Tibial artery (tissue), 4 donors: ENCODE measurements at regions not wholly inside any gene's neighbourhood (a gene's known extent, or its start where the extent isn't known, plus 50 kb on each side); places are given as distances from the start of the nearest gene placed in this dataset.

Source experiments
- DNase-seq, 2 donors: peaks; one replicate each; pipeline ENCODE4 v3.0.0-alpha.2; 2019
- H3K27ac ChIP-seq, 2 donors: fragments of 200-600 bp; sonication (generic) in 1 of 2; 1 replicate in 1 of 2; 2 replicates in 1 of 2; pipeline ENCODE4 v1.5.1; 2018 to 2019; ENCODE audit warnings: mild to moderate bottlenecking in 1 of 2
- H3K27me3 ChIP-seq, 2 donors: fragments of 200-600 bp; sonication (generic) in 1 of 2; one replicate each; pipeline versions ENCODE4 v1.5.1 to v1.6.0; 2016 to 2019
- H3K36me3 ChIP-seq, 3 donors: fragments of 200-600 bp; sonication (generic) in 2 of 3; one replicate each; pipeline ENCODE4 v1.5.1; 2016 to 2019; ENCODE audit warnings: mild to moderate bottlenecking in 2 of 3
- H3K4me1 ChIP-seq, 4 donors: fragments of 200-600 bp; sonication (generic) in 2 of 4; 1 replicate in 3 of 4; 2 replicates in 1 of 4; pipeline ENCODE4 v1.5.1; 2016 to 2019
- H3K4me3 ChIP-seq, 2 donors: fragments of 200-600 bp; sonication (generic) in 1 of 2; 1 replicate in 1 of 2; 2 replicates in 1 of 2; pipeline ENCODE4 v1.5.1; 2018 to 2019; ENCODE audit warnings: mild to moderate bottlenecking in 2 of 2
- H3K9me3 ChIP-seq, 3 donors: fragments of 200-600 bp; sonication (generic) in 1 of 3; one replicate each; pipeline ENCODE4 v1.5.1; 2016 to 2019
- CTCF ChIP-seq, 2 experiments: fragments of 200-600 bp in 1 of 2; fragments of 450-650 bp in 1 of 2; IDR thresholded peaks; one replicate each; pipeline ENCODE4 v1.5.1; 2017 to 2019; ENCODE audit warnings: antibody characterized with exemption in 2 of 2, mild to moderate bottlenecking in 1 of 2, moderate library complexity in 1 of 2
- intact Hi-C: fragments of 100-400 bp; cut with DNase I; formaldehyde crosslinking; loops from one replicate; pipeline ENCODE4 v1.15.0; 2023; ENCODE audit warnings: low total_unique reads

- intact Hi-C loops: no loop called here
- DNase-seq: no peak
- no peaks in the 10 kb centered on the region for H3K9me3 ChIP-seq
- H3K27ac ChIP-seq: no peak overlapping the region
- no peaks in the 10 kb centered on the region for H3K27me3 ChIP-seq
- no peaks in the 10 kb centered on the region for H3K4me1 ChIP-seq
- no peak overlapping the region for H3K4me3 ChIP-seq
- H3K36me3 ChIP-seq: no peaks in the 10 kb centered on the region
- TF ChIP-seq CTCF (IDR thresholded peaks at IDR 0.05): no peak
These were observed 178.8 kb upstream of the ANKRD30A start for GRCh38 chr10:36946598-36946997.

GRCh38 chr10:36943544-36943943, 181.9 kb upstream of the ANKRD30A start:
- Histone ChIP-seq H3K27ac (no peak overlapping the region), H3K27me3 (no peaks in the 10 kb centered on the region), H3K4me3 (no peak overlapping the region), H3K36me3 (no peaks in the 10 kb centered on the region), H3K4me1 (no peaks in the 10 kb centered on the region), H3K9me3 (no peaks in the 10 kb centered on the region)
- intact Hi-C loops: no loop called here
- DNase-seq: no peak
- TF ChIP-seq CTCF (IDR thresholded peaks at IDR 0.05): no peak

- TF ChIP-seq CTCF (IDR thresholded peaks at IDR 0.05): no peak
- intact Hi-C loops: no loop called here
These were observed 182.8 kb upstream of the ANKRD30A start for GRCh38 chr10:36942616-36943015.

GRCh38 chr10:36903040-36903439, 222.4 kb upstream of the ANKRD30A start:
- no peak for DNase-seq
- H3K36me3 ChIP-seq: no peaks in the 10 kb centered on the region
- TF ChIP-seq CTCF (IDR thresholded peaks at IDR 0.05): no peak
- H3K9me3 ChIP-seq: no peaks in the 10 kb centered on the region
- H3K27me3 ChIP-seq: no peaks in the 10 kb centered on the region
- no peak overlapping the region for H3K4me3 ChIP-seq
- intact Hi-C loops: no loop called here
- no peaks in the 10 kb centered on the region for H3K4me1 ChIP-seq
- no peak overlapping the region for H3K27ac ChIP-seq

More at GRCh38 chr10:36942616-36943015, 182.8 kb upstream of the ANKRD30A start:
- no peaks in the 10 kb centered on the region for H3K9me3 ChIP-seq
- no peak for DNase-seq
- H3K4me1 ChIP-seq: no peaks in the 10 kb centered on the region
- H3K27ac ChIP-seq: no peak overlapping the region
- H3K4me3 ChIP-seq: no peak overlapping the region
- H3K27me3 ChIP-seq: no peaks in the 10 kb centered on the region
- no peaks in the 10 kb centered on the region for H3K36me3 ChIP-seq

GRCh38 chr10:36899652-36900051, 225.7 kb upstream of the ANKRD30A start:
- H3K9me3 ChIP-seq: no peaks in the 10 kb centered on the region
- no peak overlapping the region for H3K4me3 ChIP-seq
- no peak for DNase-seq
- H3K36me3 ChIP-seq: no peaks in the 10 kb centered on the region
- no peak overlapping the region for H3K27ac ChIP-seq
- no peaks in the 10 kb centered on the region for H3K4me1 ChIP-seq
- no peaks in the 10 kb centered on the region for H3K27me3 ChIP-seq
- intact Hi-C loops: no loop called here
- TF ChIP-seq CTCF (IDR thresholded peaks at IDR 0.05): no peak

GRCh38 chr10:36888925-36889573, 236.3 kb upstream of the ANKRD30A start:
- no peak for DNase-seq

More at GRCh38 chr10:36888925-36889573, 236.3 kb upstream of the ANKRD30A start:
- intact Hi-C loops: loop anchor here (10.0 kb wide), 1 partner anchor 1254 kb away; no protein-coding TSS in a partner anchor
- Histone ChIP-seq H3K4me1 (no peaks in the 10 kb centered on the region), H3K36me3 (no peaks in the 10 kb centered on the region), H3K27ac (no peak overlapping the region), H3K9me3 (no peaks in the 10 kb centered on the region), H3K27me3 (no peaks in the 10 kb centered on the region), H3K4me3 (no peak overlapping the region)
- TF ChIP-seq CTCF (IDR thresholded peaks at IDR 0.05): no peak
